ENCODE measurements at regions not wholly inside any gene's neighbourhood (a gene's known extent, or its start where the extent isn't known, plus 50 kb on each side); places are given as distances from the start of the nearest gene placed in this dataset.

GRCh38 chr13:51525567-51526167 is 58.6 kb upstream of the WDFY2 start:
- no peak overlapping the region for H3K4me3 ChIP-seq (ENCODE audit: low read depth, low read length)
- no peak for DNase-seq (ENCODE audit: low read depth)
- TF ChIP-seq CTCF (IDR thresholded peaks at IDR 0.05; ENCODE audit: insufficient read depth, low read depth, low read length) = no peak

- TF ChIP-seq CTCF (IDR thresholded peaks at IDR 0.05; ENCODE audit: insufficient read depth, low read depth, low read length) = no peak
- no peak for DNase-seq (ENCODE audit: low read depth)
- no peak overlapping the region for H3K4me3 ChIP-seq (ENCODE audit: low read depth, low read length)
Observed at GRCh38 chr13:51526202-51526601, 58.1 kb upstream of the WDFY2 start.

- no peak for DNase-seq (ENCODE audit: low read depth)
- H3K4me3 ChIP-seq (ENCODE audit: low read depth, low read length) = no peak overlapping the region
- TF ChIP-seq CTCF (IDR thresholded peaks at IDR 0.05; ENCODE audit: insufficient read depth, low read depth, low read length) = no peak
Observed at GRCh38 chr13:51532736-51533197, 51.5 kb upstream of the WDFY2 start.

GRCh38 chr13:51534041-51534817 is 50.0 kb upstream of the WDFY2 start:
- H3K4me3 ChIP-seq (ENCODE audit: low read depth, low read length) = no peak overlapping the region
- TF ChIP-seq CTCF (IDR thresholded peaks at IDR 0.05; ENCODE audit: insufficient read depth, low read depth, low read length) = no peak
- DNase-seq (ENCODE audit: low read depth) = no peak
